SU-DHL-6 (cell line): ENCODE measurements at regions not wholly inside any gene's neighbourhood (a gene's known extent, or its start where the extent isn't known, plus 50 kb on each side); places are given as distances from the start of the nearest gene placed in this dataset.

Experiments used
- EZH2phosphoT487 ChIP-seq: fragments of 200-600 bp; sonication (generic), shearing (Covaris generic); conservative IDR thresholded peaks from 2 replicates; pipeline ENCODE4 v1.6.1; 2018; ENCODE audit warnings: mild to moderate bottlenecking, antibody characterized with exemption, low read length, moderate library complexity, mixed read lengths
- TF ChIP-seq, protein P1 (sequence below): fragments of 200-600 bp; sonication (generic); IDR thresholded peaks from one replicate; pipeline ENCODE4 v1.5.1; 2017; ENCODE audit warnings: antibody characterized with exemption, mild to moderate bottlenecking, low read length, moderate library complexity; ENCODE audit not compliant: insufficient read depth, poor library complexity, severe bottlenecking

DNA sequence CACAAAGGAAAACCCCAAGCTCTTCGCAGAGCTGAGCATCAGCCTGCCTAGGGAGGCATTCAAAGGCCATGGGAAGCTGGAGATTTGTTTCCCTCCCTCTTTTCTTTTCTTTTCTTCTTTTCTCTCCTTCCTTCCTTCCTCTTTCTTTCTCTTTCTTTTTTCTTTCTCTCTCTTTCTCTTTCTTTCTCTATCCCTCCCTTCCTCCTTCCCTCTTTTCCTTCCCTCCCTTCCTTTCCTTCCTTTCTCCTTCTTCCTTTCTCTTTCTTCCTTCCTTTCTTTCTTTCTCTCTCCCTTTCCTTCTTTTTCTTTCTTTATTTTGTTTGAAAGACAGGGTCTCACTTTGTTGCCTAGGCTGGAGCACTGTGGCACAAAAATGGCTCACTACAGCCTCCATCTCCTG is 168.4 kb upstream of the ARL4C start:
- TF ChIP-seq, protein P1, sequence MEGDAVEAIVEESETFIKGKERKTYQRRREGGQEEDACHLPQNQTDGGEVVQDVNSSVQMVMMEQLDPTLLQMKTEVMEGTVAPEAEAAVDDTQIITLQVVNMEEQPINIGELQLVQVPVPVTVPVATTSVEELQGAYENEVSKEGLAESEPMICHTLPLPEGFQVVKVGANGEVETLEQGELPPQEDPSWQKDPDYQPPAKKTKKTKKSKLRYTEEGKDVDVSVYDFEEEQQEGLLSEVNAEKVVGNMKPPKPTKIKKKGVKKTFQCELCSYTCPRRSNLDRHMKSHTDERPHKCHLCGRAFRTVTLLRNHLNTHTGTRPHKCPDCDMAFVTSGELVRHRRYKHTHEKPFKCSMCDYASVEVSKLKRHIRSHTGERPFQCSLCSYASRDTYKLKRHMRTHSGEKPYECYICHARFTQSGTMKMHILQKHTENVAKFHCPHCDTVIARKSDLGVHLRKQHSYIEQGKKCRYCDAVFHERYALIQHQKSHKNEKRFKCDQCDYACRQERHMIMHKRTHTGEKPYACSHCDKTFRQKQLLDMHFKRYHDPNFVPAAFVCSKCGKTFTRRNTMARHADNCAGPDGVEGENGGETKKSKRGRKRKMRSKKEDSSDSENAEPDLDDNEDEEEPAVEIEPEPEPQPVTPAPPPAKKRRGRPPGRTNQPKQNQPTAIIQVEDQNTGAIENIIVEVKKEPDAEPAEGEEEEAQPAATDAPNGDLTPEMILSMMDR: no peak
- TF ChIP-seq EZH2phosphoT487: no peak
